T1000 (cell line): ENCODE measurements at regions not wholly inside any gene's neighbourhood (a gene's known extent, or its start where the extent isn't known, plus 50 kb on each side); places are given as distances from the start of the nearest gene placed in this dataset.

Experiments
- DNase-seq: peaks from one replicate; lab custom pipeline; 2025; ENCODE audit warnings: mixed read lengths; lab: John Stamatoyannopoulos, UW

DNA sequence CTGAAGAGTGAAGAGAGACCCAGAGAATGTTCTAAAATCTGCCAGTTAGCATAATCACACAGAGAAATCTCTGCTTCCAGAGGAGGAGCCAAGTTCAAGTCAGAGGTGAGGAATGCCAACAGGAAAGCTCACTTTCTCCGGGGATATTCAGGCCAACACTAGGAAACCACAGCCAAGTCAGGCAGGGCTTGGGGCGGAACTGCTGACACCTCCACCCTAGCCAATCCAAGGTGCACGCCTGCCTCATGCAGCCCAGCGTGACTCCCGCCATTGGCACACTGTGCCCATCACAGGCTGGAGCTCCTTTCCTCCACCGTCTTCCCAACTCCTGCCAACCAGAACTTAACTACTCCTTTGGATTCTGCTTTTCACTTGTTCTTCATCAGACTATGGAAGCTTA lies 374.3 kb upstream of the CCDC196 start:
- DNase-seq = no peak

DNA sequence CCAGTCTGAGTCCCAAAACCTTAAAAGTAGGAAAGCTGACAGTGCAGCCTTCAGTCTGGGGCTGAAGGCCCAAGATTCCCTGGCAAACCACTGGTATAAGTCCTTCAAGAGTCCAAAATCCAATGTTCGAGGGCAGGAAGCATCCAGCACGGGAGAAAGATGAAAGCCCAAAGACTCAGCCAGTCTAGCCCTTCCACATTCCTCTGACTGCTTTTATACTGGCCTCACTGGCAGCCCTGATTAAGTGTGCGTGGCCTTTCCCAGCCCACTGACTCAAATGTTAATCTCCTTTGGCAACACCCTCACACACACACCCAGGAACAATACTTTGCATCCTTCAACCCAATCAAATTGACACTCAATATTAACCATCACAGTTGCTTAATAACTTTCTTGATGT lies 372.1 kb upstream of the CCDC196 start:
- no peak for DNase-seq

DNA sequence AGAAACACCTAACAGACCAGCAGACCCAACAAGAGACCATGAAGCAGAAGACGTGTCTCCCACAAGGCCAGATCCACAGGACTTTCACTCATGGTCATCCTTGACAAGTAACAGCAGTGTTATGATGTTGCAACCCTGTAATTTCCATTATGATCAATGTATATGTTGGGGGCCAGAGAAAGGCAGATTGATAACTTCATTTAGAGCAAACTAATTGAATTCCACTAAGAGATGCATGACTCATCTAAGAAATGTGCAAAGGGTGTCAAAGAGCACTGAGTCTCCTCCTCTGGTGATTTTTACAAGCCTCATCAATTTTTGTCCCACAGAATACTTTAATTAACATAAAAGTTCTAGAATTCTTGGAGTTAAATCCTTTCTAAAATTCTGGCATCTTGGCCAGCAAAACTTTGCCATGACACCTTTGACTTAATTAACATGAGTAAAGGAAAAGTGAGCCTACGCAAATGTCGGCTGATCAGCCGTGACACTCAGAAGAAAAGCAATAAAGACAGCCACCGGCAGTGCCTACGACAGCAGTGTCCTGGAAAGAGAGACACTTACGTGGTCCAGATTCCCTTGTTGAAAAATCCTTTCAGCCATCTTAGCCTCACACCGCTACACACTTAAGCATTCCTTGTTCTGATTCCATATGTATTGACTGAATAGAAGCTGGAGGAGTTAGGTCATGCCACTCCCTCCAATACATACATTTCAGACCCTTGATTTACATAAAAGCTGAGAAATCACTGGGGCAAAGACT lies 370.2 kb upstream of the CCDC196 start:
- DNase-seq = no peak

DNA sequence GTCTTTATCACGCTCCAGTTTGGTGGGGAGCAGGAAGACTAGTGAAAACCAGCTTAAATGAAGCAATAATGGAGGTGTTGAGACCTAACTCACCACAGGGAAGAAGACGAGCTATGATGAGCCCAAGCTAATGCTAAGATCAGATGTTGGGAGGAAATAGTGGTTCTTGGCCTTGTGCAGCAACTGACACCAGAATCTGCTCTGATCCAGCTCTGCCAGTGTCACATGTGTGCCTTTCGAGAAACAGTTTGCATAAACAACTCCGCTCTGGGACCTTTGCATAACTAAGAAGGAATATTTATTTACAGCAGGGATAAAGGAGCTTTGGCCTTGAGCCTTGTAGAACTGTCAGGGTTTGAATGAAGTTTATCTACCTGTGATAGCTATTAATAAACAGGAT lies 369.4 kb upstream of the CCDC196 start:
- DNase-seq = no peak

GRCh38 chr14:66117600-66117999 lies 368.6 kb upstream of the CCDC196 start:
- no peak for DNase-seq

GRCh38 chr14:66119606-66120231 lies 366.5 kb upstream of the CCDC196 start:
- no peak for DNase-seq

GRCh38 chr14:66120402-66120801 lies 365.8 kb upstream of the CCDC196 start:
- no peak for DNase-seq

- no peak for DNase-seq
Observed at GRCh38 chr14:66121859-66122258, 364.3 kb upstream of the CCDC196 start.

GRCh38 chr14:66129224-66129623 lies 356.9 kb upstream of the CCDC196 start:
- DNase-seq = no peak

DNA sequence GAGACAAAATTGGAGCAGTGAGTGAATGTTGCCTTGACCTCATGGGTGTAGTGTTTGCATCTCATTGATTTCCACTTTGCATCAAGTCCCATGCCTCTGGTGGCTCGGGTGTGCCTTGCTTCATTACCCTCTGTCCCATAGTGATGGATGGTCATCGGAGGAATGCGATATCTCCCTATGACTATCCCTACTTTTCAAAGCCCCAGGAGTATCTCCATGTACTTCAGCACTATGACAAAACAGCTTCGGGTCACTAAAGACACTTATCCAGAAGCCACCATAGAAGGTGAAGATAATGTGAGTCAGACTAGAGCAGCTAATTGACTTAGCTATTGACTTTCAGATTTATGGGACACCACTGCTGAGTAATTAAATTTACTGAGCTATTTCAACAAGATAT lies 355.1 kb upstream of the CCDC196 start:
- DNase-seq = no peak

DNA sequence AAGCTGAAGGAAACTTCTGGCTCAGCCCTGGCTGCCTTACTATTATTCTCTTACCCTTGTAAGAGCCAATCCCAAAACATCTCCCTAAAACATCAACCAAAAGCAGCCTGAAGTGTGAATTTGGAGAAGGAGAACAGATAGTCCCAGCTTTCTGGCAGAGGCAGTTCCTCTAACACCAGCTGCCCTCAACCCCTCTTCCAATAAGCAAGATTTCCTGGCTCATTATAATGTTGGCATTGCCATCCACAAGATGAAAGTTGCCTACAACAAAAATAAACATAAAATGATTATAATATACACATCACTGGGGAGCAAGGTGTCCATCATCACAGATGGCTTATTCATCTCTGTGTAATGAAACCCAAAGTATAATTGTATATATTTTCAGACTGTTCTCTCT lies 352.5 kb upstream of the CCDC196 start:
- DNase-seq = no peak

GRCh38 chr14:66135831-66136230 lies 350.3 kb upstream of the CCDC196 start:
- no peak for DNase-seq

GRCh38 chr14:66137081-66137480 lies 349.1 kb upstream of the CCDC196 start:
- no peak for DNase-seq

GRCh38 chr14:66139432-66139831 lies 346.7 kb upstream of the CCDC196 start:
- no peak for DNase-seq

- no peak for DNase-seq
Observed at GRCh38 chr14:66140213-66140918, 345.8 kb upstream of the CCDC196 start.

GRCh38 chr14:66140963-66141362 lies 345.2 kb upstream of the CCDC196 start:
- DNase-seq = no peak

DNA sequence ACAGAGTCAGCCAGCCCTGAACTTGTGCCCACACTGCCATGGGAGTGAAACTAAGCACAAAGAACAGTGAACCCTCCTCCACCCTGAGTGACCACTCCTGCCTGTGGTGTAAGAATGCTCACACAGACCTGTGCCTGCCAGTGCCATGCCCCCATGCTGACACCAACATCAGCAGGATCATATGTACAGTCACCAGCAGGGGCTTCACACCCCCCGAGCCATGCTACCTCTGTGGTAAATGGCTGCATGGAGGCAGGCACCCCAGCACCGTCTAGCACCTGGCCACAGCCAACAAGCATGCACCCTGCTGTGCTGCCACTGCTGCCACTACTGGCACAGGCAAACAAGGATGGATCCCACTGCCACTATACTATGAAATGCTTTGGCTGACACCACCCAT lies 344.4 kb upstream of the CCDC196 start:
- DNase-seq = no peak

DNA sequence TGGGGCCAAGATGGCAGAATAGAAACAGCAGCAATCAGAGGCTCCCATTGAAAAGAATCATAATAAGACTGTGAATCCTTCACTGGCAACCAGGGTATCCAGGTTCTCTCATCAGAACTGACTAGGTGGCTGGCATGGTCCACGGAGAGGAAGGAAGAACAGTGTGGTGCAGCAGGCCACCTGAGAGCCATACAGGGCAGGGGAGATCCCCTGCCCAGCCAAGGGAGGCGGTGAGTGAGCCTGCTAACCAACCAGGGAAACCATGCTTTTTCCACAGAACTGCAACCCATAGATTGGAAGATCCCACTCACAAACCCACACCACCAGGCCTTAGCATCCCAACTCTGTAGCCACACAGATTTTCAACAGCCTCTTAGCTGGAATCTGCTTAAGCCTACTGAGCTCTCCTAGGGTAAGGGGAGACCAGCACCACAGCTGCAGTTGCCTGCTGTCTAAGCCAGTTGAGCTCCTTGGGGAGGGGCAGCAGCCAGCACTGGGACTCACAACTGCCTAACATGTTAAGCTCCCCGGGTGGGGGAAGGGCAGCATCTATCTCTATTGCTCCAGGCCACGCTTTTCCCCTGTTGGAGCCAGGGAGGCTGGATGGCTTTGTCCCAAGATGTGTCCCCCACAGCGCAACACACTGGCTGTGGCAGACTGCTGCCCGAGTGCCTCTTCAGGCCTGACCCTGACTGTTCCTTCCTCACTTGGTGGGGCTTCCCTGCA lies 342.6 kb upstream of the CCDC196 start:
- no peak for DNase-seq

GRCh38 chr14:66152302-66152701 lies 333.9 kb upstream of the CCDC196 start:
- DNase-seq = no peak

DNA sequence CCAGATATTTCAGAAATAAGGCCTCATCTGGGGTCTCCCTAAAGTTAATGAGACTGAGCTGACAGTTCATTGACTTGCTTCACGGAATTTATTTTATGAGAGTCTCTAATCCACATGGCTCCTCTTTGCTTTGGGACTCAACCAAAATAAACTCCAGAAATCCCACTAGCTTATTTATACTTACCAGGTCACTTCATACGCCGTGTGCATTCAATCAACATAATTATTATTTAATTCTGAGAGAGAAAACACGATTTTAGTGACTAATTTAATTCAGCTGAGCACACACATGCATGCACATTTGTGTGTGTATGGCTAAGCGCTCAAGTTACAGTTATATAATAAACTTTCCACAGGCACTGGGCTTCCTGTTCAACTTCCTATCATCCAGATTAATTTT lies 333.4 kb upstream of the CCDC196 start:
- DNase-seq = no peak

DNA sequence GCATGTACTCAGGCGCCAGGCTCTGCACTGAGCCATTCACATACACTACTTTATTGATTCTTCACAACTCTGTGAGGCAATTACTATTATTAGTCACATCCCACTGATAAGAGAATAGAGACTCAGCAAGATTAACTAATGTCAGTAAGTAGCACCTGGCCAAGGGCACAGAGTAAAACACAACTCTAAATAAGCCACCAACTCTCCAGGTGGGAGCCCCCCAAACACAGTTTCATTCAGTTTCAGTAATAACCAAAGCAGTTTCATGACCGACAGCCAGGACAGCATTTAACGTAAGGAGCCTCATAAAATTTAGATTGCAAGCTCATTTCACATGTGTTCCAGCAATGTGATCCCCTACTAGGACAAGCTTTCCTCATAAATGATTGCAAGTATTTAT lies 323.1 kb upstream of the CCDC196 start:
- DNase-seq = no peak

DNA sequence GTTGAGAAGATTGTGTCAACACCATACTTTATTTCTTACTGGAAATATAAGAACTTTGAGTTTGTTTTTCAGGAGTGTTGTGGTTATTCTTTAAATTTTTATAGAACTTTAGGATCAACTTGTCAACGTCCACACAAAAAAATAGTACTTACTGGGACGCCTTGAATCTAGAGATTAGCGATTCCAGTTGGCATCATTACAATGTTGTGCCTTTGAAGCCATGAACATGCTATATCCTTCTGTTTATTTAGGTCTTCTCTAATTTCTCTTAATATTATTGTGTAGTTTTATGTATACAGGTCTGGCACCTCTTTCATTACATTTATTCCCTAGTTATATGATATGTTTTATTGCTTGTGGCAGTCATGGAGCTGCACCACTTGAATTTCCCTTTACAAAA lies 320.8 kb upstream of the CCDC196 start:
- no peak for DNase-seq

DNA sequence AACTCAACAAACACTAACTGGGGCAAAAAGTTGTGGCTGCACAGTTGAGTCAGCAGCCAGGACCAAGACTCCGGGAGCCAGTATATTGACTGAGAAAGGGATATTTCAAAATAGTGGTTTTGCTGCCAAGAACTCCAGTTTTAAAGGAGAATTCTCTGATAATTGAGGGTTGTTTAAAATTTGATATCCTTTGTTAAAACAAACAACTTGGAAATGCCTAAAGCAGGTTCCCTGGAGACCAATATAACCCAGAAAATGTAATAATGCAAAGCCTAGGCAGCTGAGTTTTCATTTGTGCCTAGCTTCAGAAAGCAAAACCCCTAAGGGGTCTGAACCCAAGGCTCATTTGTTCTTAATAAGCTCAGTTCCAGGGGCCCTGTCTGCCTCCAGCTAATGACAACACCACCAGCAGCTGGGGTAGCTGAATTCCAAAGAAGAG lies 311.7 kb upstream of the CCDC196 start:
- no peak for DNase-seq
